Middle frontal gyrus (tissue), 1 donor: ENCODE measurements at regions not wholly inside any gene's neighbourhood (a gene's known extent, or its start where the extent isn't known, plus 50 kb on each side); places are given as distances from the start of the nearest gene placed in this dataset.

ENCODE experiments used
- DNase-seq: peaks from one replicate; pipeline ENCODE4 v3.0.0-alpha.2; 2015; ENCODE audit warnings: low spot score; ENCODE audit errors: extremely low spot score

- DNase-seq: no peak
These were observed 111.9 kb upstream of the KAZN start for GRCh38 chr1:14486401-14487201.

- DNase-seq: no peak
These were observed 110.8 kb upstream of the KAZN start for GRCh38 chr1:14487671-14488070.

- DNase-seq: no peak
These were observed 103.6 kb upstream of the KAZN start for GRCh38 chr1:14494911-14495310.

GRCh38 chr1:14495381-14495780 is 103.1 kb upstream of the KAZN start:
- DNase-seq: no peak

- no peak for DNase-seq
These were observed 102.5 kb upstream of the KAZN start for GRCh38 chr1:14495996-14496395.

GRCh38 chr1:14498839-14499238 is 99.6 kb upstream of the KAZN start:
- no peak for DNase-seq

- DNase-seq: no peak
These were observed 99.0 kb upstream of the KAZN start for GRCh38 chr1:14499312-14500040.

GRCh38 chr1:14500041-14500440 is 98.4 kb upstream of the KAZN start:
- no peak for DNase-seq

GRCh38 chr1:14500912-14501311 is 97.6 kb upstream of the KAZN start:
- no peak for DNase-seq

GRCh38 chr1:14504517-14504916 is 94.0 kb upstream of the KAZN start:
- DNase-seq: no peak

GRCh38 chr1:14506471-14507255 is 91.8 kb upstream of the KAZN start:
- no peak for DNase-seq

- DNase-seq: no peak
These were observed 91.2 kb upstream of the KAZN start for GRCh38 chr1:14507262-14507661.

- DNase-seq: no peak
These were observed 89.9 kb upstream of the KAZN start for GRCh38 chr1:14508613-14509012.

- DNase-seq: no peak
These were observed 87.3 kb upstream of the KAZN start for GRCh38 chr1:14511166-14511680.

GRCh38 chr1:14511796-14512585 is 86.5 kb upstream of the KAZN start:
- no peak for DNase-seq

- no peak for DNase-seq
These were observed 85.4 kb upstream of the KAZN start for GRCh38 chr1:14513111-14513510.

- DNase-seq: no peak
These were observed 83.7 kb upstream of the KAZN start for GRCh38 chr1:14514739-14515138.

GRCh38 chr1:14516974-14517840 is 81.3 kb upstream of the KAZN start:
- DNase-seq: no peak

- no peak for DNase-seq
These were observed 80.7 kb upstream of the KAZN start for GRCh38 chr1:14517841-14518180.

GRCh38 chr1:14519976-14520375 is 78.5 kb upstream of the KAZN start:
- DNase-seq: no peak
